Bronchial epithelial cell (primary cell): ENCODE measurements at regions not wholly inside any gene's neighbourhood (a gene's known extent, or its start where the extent isn't known, plus 50 kb on each side); places are given as distances from the start of the nearest gene placed in this dataset.

Experiments used
- DNase-seq: peaks from one replicate; pipeline ENCODE4 v3.0.0-alpha.2; 2010; ENCODE audit warnings: low read depth
- FAIRE-seq: peaks from 2 replicates; lab custom pipeline; 2011; peaks lifted over from hg19 to GRCh38; lab: Jason Lieb, UNC
- H3K27me3 ChIP-seq: 2 replicates; pipeline ENCODE4 v1.5.1; 2011; ENCODE audit warnings: low read length; ENCODE audit not compliant: control insufficient read depth, insufficient read depth
- H3K36me3 ChIP-seq: 2 replicates; pipeline ENCODE4 v1.5.1; 2011; ENCODE audit warnings: low read length; ENCODE audit not compliant: control insufficient read depth, insufficient read depth
- H3K4me3 ChIP-seq: 2 replicates; pipeline ENCODE4 v1.5.1; 2011; ENCODE audit warnings: mild to moderate bottlenecking, low read depth, low read length, control low read depth
- TF ChIP-seq, protein P1 (sequence below): IDR thresholded peaks from 2 replicates; pipeline ENCODE4 v1.5.1; 2011; ENCODE audit warnings: mild to moderate bottlenecking, moderate library complexity, low read length, control low read depth, inconsistent platforms; ENCODE audit not compliant: insufficient read depth, severe bottlenecking

DNA sequence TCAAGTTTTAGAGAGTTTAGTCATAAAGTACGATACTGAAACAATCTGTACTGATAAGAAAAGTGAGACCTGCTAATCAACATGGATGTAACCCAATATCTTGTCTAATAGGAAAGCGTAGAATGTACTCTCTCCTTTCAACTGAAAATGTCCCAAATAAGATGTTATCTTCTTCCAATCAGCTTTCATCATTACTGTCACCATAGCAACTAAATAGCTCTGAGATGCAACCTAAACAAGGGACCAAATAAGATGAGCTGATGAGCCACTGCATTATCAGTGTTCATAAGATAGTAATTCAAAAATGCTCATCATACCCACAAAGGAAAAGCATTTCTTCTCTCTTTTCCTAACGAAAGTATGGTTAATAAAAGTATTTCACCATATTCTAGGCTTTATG lies 1108.3 kb upstream of the MAP3K7 start:
- Histone ChIP-seq H3K4me3 (no peak overlapping the region), H3K27me3 (no peaks in the 10 kb centered on the region), H3K36me3 (no peaks in the 10 kb centered on the region)
- TF ChIP-seq, protein P1, sequence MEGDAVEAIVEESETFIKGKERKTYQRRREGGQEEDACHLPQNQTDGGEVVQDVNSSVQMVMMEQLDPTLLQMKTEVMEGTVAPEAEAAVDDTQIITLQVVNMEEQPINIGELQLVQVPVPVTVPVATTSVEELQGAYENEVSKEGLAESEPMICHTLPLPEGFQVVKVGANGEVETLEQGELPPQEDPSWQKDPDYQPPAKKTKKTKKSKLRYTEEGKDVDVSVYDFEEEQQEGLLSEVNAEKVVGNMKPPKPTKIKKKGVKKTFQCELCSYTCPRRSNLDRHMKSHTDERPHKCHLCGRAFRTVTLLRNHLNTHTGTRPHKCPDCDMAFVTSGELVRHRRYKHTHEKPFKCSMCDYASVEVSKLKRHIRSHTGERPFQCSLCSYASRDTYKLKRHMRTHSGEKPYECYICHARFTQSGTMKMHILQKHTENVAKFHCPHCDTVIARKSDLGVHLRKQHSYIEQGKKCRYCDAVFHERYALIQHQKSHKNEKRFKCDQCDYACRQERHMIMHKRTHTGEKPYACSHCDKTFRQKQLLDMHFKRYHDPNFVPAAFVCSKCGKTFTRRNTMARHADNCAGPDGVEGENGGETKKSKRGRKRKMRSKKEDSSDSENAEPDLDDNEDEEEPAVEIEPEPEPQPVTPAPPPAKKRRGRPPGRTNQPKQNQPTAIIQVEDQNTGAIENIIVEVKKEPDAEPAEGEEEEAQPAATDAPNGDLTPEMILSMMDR = no peak
- no peak for FAIRE-seq
- no peak for DNase-seq

DNA sequence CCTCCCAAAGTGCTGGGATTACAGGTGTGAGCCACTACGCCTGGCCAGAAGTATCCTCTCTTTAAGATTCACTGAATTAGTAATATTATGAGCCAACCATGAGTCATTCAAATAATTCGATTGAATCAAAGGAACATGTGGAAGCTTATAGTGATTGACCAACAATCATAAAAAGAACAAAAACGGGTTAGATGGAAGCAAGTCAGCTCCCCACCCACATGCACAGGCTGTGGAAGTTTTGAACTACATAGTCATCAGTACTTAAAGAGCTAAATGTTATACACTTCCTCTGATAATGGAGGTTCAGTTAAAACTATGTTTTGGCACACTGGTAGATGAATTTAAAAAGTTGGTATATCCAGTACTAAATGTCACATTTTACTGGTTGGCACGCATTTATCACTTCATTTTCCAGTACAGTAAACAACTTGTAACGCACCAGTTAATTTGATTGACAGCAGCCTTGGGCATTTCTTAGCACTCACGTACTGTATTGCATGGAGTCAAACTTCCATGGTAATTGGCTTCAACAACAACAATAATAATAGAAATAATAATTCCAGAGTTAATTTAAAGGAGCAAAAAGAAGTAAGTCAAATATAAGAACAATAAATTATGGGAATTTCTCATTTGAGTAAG lies 1107.3 kb upstream of the MAP3K7 start:
- TF ChIP-seq, protein P1 = no peak
- no peaks in the 10 kb centered on the region for H3K36me3 ChIP-seq
- H3K27me3 ChIP-seq = no peaks in the 10 kb centered on the region
- H3K4me3 ChIP-seq = no peak overlapping the region
- no peak for FAIRE-seq
- DNase-seq = peak; percentile 98

DNA sequence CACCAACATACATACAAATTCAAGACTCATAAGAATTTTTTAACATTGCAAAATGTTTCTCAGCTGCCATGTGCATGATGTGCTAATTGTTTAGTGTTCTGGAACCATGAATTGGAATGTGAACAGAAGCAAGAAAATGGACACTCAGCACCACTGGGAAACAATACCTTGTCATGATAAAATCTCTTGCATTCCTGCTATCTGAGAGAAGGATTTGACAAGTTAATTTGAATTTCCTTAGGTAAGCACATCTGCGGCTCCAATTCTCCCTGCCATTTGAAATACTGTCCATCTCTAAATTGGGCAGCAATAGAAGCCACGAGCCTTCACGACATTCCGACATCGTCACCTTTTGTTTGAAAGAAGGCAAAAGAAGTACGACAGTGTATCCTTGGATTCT lies 1104.6 kb upstream of the MAP3K7 start:
- TF ChIP-seq, protein P1 = no peak
- no peaks in the 10 kb centered on the region for H3K36me3 ChIP-seq
- FAIRE-seq (no peak), DNase-seq (no peak)
- no peak overlapping the region for H3K4me3 ChIP-seq
- H3K27me3 ChIP-seq = no peaks in the 10 kb centered on the region

DNA sequence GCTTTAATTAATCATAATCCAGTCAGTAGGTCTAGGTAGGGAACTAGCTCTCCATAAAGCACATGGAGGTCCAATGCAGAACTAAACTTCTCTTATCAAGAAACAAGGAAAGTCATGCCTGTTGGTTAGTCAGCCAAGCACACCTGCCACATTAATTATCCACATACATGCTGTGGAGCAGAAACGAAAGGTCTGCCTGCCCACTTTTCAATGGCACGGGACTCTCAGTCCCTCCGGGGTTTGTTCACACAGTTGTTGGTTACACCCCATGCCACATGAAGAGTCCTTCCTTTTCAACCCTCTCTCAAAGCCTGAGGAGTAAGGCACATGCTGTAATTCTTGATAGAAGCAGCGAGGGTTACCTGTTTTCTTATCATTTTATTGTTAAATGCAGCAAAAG lies 1096.4 kb upstream of the MAP3K7 start:
- Histone ChIP-seq H3K4me3 (no peak overlapping the region), H3K36me3 (no peaks in the 10 kb centered on the region), H3K27me3 (no peaks in the 10 kb centered on the region)
- FAIRE-seq = no peak
- DNase-seq = no peak
- TF ChIP-seq, protein P1 = no peak

DNA sequence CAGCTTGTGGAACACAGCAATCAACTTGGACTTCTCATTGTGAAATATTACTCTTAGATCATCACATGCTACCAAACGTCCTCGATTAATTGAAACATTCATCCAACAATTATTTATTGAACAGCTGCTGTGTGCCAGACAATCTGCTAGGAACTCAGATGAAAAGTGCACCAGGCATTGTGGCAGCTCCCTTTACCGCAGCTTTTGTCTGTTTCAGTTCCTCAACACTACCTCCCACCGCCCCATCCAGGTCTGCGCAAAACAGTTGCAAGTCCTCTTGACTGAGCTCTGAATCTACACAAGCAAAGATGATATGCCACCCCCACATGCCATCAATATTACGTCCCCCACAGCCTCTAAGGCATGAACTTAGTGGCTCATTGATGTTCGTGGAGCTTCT lies 1094.4 kb upstream of the MAP3K7 start:
- TF ChIP-seq, protein P1 = no peak
- Histone ChIP-seq H3K36me3 (no peaks in the 10 kb centered on the region), H3K27me3 (no peaks in the 10 kb centered on the region), H3K4me3 (no peak overlapping the region)
- FAIRE-seq (no peak), DNase-seq (no peak)
